CD4-positive, alpha-beta T cell (primary cell): ENCODE measurements at regions not wholly inside any gene's neighbourhood (a gene's known extent, or its start where the extent isn't known, plus 50 kb on each side); places are given as distances from the start of the nearest gene placed in this dataset.

Experiments used
- ATAC-seq: fragments of 200-7000 bp; cut with Tn5 transposase; one replicate; pipeline ENCODE4 v1.10.0; 2022; ENCODE audit warnings: mild to moderate bottlenecking; ENCODE audit not compliant: poor library complexity
- CTCF ChIA-PET: fragments of 350-600 bp; sonication (Branson Sonifier 250); formaldehyde crosslinking; loops from one replicate; lab custom pipeline; 2021; ENCODE audit warnings: antibody characterized with exemption, inconsistent platforms; lab: Charles Lee
- POLR2A ChIA-PET: fragments of 350-600 bp; sonication (Branson Sonifier 250); formaldehyde crosslinking; loops from one replicate; lab custom pipeline; 2021; ENCODE audit warnings: antibody characterized with exemption, inconsistent platforms; lab: Charles Lee
- DNase-seq, 14 experiments: peaks; one replicate each; pipeline ENCODE4 v3.0.0-alpha.2; 2013 to 2020; ENCODE audit warnings: mixed read lengths in 2 of 14
- H3K27ac ChIP-seq, 2 donors: one replicate each; pipeline versions ENCODE4 v1.5.1 to v1.7.0; 2013; ENCODE audit warnings: low read length in 2 of 2, low read depth in 1 of 2, mild to moderate bottlenecking in 1 of 2
- H3K27me3 ChIP-seq, 2 experiments: 1 replicate in 1 of 2; 2 replicates in 1 of 2; pipeline versions ENCODE4 v1.6.1 to v1.7.0; 2013; ENCODE audit warnings: low read length in 2 of 2, control low read depth in 1 of 2, mild to moderate bottlenecking in 1 of 2, moderate library complexity in 1 of 2; ENCODE audit not compliant: insufficient read depth in 2 of 2, control insufficient read depth in 1 of 2
- H3K36me3 ChIP-seq: one replicate; pipeline ENCODE4 v1.6.1; 2013; ENCODE audit warnings: low read length, control low read depth; ENCODE audit not compliant: insufficient read depth
- H3K4me1 ChIP-seq: one replicate; pipeline ENCODE4 v1.6.1; 2013; ENCODE audit warnings: low read length, control low read depth; ENCODE audit not compliant: insufficient read depth
- H3K4me3 ChIP-seq: one replicate; pipeline ENCODE4 v1.5.1; 2013; ENCODE audit warnings: mild to moderate bottlenecking, low read length, moderate library complexity
- H3K9me3 ChIP-seq, 2 experiments: 1 replicate in 1 of 2; 2 replicates in 1 of 2; pipeline versions ENCODE4 v1.6.1 to v1.7.0; 2013; ENCODE audit warnings: low read length in 2 of 2, mild to moderate bottlenecking in 2 of 2, control low read depth in 1 of 2, moderate library complexity in 1 of 2; ENCODE audit not compliant: control insufficient read depth in 1 of 2, insufficient read depth in 1 of 2
- H3K27ac Mint-ChIP-seq: one replicate; pipeline ENCODE4 v1.8.0; 2020; ENCODE audit warnings: mixed read lengths
- H3K27me3 Mint-ChIP-seq: one replicate; pipeline ENCODE4 v1.8.0; 2021; ENCODE audit warnings: mixed read lengths
- H3K36me3 Mint-ChIP-seq: one replicate; pipeline ENCODE4 v1.8.0; 2021; ENCODE audit warnings: low read depth, mixed read lengths
- H3K4me1 Mint-ChIP-seq: one replicate; pipeline ENCODE4 v1.8.0; 2021; ENCODE audit warnings: low read depth, mixed read lengths
- H3K4me3 Mint-ChIP-seq: one replicate; pipeline ENCODE4 v1.8.0; 2020; ENCODE audit warnings: mild to moderate bottlenecking, mixed read lengths
- H3K9me3 Mint-ChIP-seq: one replicate; pipeline ENCODE4 v1.8.0; 2020; ENCODE audit warnings: mixed read lengths
- intact Hi-C, 2 experiments: fragments of 100-400 bp; cut with DNase I in 1 of 2; cut with micrococcal nuclease in 1 of 2; formaldehyde crosslinking; loops; one replicate each; pipeline versions ENCODE4 v1.15.1 to v1.9.0; 2023 to 2025; cut with DNase I, micrococcal nuclease
- TF ChIP-seq, protein P1 (sequence below): fragments of 200-600 bp; IDR thresholded peaks from one replicate; pipeline ENCODE4 v1.8.0; 2022; ENCODE audit warnings: antibody characterized with exemption, mild to moderate bottlenecking

- no peaks in the 10 kb centered on the region for H3K36me3 ChIP-seq
- POLR2A ChIA-PET: no interaction called here
- DNase-seq (no peak), ATAC-seq (no peak)
- TF ChIP-seq, protein P1, sequence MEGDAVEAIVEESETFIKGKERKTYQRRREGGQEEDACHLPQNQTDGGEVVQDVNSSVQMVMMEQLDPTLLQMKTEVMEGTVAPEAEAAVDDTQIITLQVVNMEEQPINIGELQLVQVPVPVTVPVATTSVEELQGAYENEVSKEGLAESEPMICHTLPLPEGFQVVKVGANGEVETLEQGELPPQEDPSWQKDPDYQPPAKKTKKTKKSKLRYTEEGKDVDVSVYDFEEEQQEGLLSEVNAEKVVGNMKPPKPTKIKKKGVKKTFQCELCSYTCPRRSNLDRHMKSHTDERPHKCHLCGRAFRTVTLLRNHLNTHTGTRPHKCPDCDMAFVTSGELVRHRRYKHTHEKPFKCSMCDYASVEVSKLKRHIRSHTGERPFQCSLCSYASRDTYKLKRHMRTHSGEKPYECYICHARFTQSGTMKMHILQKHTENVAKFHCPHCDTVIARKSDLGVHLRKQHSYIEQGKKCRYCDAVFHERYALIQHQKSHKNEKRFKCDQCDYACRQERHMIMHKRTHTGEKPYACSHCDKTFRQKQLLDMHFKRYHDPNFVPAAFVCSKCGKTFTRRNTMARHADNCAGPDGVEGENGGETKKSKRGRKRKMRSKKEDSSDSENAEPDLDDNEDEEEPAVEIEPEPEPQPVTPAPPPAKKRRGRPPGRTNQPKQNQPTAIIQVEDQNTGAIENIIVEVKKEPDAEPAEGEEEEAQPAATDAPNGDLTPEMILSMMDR: no peak
- H3K27ac ChIP-seq: no peak overlapping the region
- H3K27me3 Mint-ChIP-seq: no peaks in the 10 kb centered on the region
- peaks cover 24% of the 10 kb centered on the region for H3K9me3 Mint-ChIP-seq
- no peak overlapping the region for H3K4me3 ChIP-seq
- H3K4me3 Mint-ChIP-seq: no peak overlapping the region
- H3K9me3 ChIP-seq: peaks cover 4 to 11% of the 10 kb centered on the region in 2 experiments
- no peaks in the 10 kb centered on the region for H3K4me1 Mint-ChIP-seq
- CTCF ChIA-PET: no interaction called here
- H3K4me1 ChIP-seq: no peaks in the 10 kb centered on the region
- intact Hi-C loops: no loop called here
- H3K36me3 Mint-ChIP-seq: no peaks in the 10 kb centered on the region
- H3K27me3 ChIP-seq: no peaks in the 10 kb centered on the region
- H3K27ac Mint-ChIP-seq: no peak overlapping the region
Measured at GRCh38 chr16:35480988-35481387, 2021.6 kb downstream of the TP53TG3F start.

DNA sequence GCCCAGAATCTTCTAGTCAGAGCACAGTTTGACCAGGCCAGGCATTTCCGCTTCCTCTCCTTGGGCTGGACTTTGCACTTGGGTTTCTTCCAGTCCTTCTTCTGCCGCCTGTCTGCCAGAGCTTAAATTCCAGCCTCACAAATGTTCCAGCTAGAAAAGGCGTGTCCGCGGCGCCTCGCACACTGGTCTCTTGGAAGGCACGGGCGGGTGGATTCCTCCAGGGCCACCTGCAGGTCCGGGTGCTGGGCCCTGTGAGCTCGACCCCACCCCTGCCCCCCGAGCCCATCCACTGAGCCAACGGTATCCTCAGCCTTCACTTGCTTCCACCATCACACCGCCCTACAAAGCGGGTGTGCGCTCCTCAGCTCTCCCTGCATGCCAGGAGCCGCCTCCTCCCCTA is 2026.5 kb downstream of the TP53TG3F start:
- peaks cover 7 to 16% of the 10 kb centered on the region in 2 experiments for H3K9me3 ChIP-seq
- intact Hi-C loops: no loop called here
- H3K27me3 Mint-ChIP-seq: no peaks in the 10 kb centered on the region
- H3K4me3 Mint-ChIP-seq: no peak overlapping the region
- H3K27ac ChIP-seq: no peak overlapping the region
- H3K4me3 ChIP-seq: no peak overlapping the region
- H3K36me3 ChIP-seq: no peaks in the 10 kb centered on the region
- H3K36me3 Mint-ChIP-seq: no peaks in the 10 kb centered on the region
- no peaks in the 10 kb centered on the region for H3K27me3 ChIP-seq
- H3K4me1 ChIP-seq: no peaks in the 10 kb centered on the region
- H3K27ac Mint-ChIP-seq: no peak overlapping the region
- H3K4me1 Mint-ChIP-seq: no peaks in the 10 kb centered on the region
- POLR2A ChIA-PET: no interaction called here
- CTCF ChIA-PET: no interaction called here
- TF ChIP-seq, protein P1: no peak
- H3K9me3 Mint-ChIP-seq: peaks cover 25% of the 10 kb centered on the region
- no peak for DNase-seq
- ATAC-seq: no peak

- Mint-ChIP-seq H3K36me3 (no peaks in the 10 kb centered on the region), H3K4me1 (no peaks in the 10 kb centered on the region), H3K9me3 (peaks cover 23% of the 10 kb centered on the region), H3K27ac (no peak overlapping the region), H3K4me3 (no peak overlapping the region), H3K27me3 (no peaks in the 10 kb centered on the region)
- ATAC-seq (no peak), DNase-seq (no peak)
- H3K4me1 ChIP-seq: no peaks in the 10 kb centered on the region
- no peak overlapping the region for H3K27ac ChIP-seq
- TF ChIP-seq, protein P1: no peak
- CTCF ChIA-PET: no interaction called here
- H3K9me3 ChIP-seq: peaks cover 7 to 11% of the 10 kb centered on the region in 2 experiments
- no peaks in the 10 kb centered on the region for H3K27me3 ChIP-seq
- intact Hi-C loops: no loop called here
- H3K4me3 ChIP-seq: no peak overlapping the region
- POLR2A ChIA-PET: no interaction called here
- no peaks in the 10 kb centered on the region for H3K36me3 ChIP-seq
Measured at GRCh38 chr16:35492225-35492624, 2032.8 kb downstream of the TP53TG3F start.
